GM12878 (cell line): ENCODE measurements at regions not wholly inside any gene's neighbourhood (a gene's known extent, or its start where the extent isn't known, plus 50 kb on each side); places are given as distances from the start of the nearest gene placed in this dataset.

Source experiments
- ATAC-seq: fragments of 200-7000 bp; cut with Tn5 transposase; 3 replicates; pipeline ENCODE4 v1.9.1; 2020; ENCODE audit warnings: mild to moderate bottlenecking, moderate library complexity
- BruUV-seq: library from RNA; stranded (reverse); fragments of 400-500 nt; replicated peaks from 2 replicates; lab custom pipeline; 2021; lab: Mats Ljungman, UMichigan
- CTCF ChIA-PET: fragments of 300-600 bp; sonication (Branson Sonifier 250); formaldehyde crosslinking; extraction: SDS; loops from one replicate; lab custom pipeline; 2021; ENCODE audit warnings: inconsistent platforms; lab: Yijun Ruan, JAX
- POLR2A ChIA-PET: fragments of 350-600 bp; formaldehyde crosslinking; extraction: SDS; loops from one replicate; lab custom pipeline; 2021; ENCODE audit warnings: inconsistent platforms; lab: Charles Lee
- RAD21 ChIA-PET: fragments of 300-600 bp; sonication (Branson Sonifier 250); formaldehyde crosslinking; loops from one replicate; lab custom pipeline; 2023; ENCODE audit warnings: antibody characterized with exemption; ENCODE audit not compliant: unreplicated experiment; lab: Charles Lee
- SMC1A ChIA-PET: fragments of 300-600 bp; sonication (Branson Sonifier 250); formaldehyde crosslinking; loops from one replicate; lab custom pipeline; 2023; ENCODE audit not compliant: unreplicated experiment, uncharacterized antibody; lab: Charles Lee
- DNase-seq: peaks from one replicate; pipeline ENCODE4 v3.0.0-alpha.2; 2011; ENCODE audit warnings: low read depth, low spot score
- FAIRE-seq: peaks from 3 replicates; lab custom pipeline; 2011; peaks lifted over from hg19 to GRCh38; lab: Jason Lieb, UNC
- H2AFZ ChIP-seq: 2 replicates; pipeline ENCODE4 v1.6.0; 2011; ENCODE audit warnings: low read depth, low read length, control low read depth; ENCODE audit not compliant: control insufficient read depth
- H3K27ac ChIP-seq: 2 replicates; pipeline ENCODE4 v1.5.1; 2011; ENCODE audit warnings: control low read depth; ENCODE audit not compliant: control insufficient read depth, insufficient read depth
- H3K27me3 ChIP-seq, 2 experiments: replicated peaks in 1 of 2; 2 replicates each; pipeline versions ENCODE4 v1.6.0 to v1.6.1; 2011; ENCODE audit warnings: low read length in 1 of 2; ENCODE audit not compliant: control insufficient read depth in 2 of 2, insufficient read depth in 2 of 2
- H3K36me3 ChIP-seq, 2 experiments: 2 replicates each; pipeline ENCODE4 v1.5.1; 2011; ENCODE audit warnings: low read length in 1 of 2; ENCODE audit not compliant: control insufficient read depth in 2 of 2, insufficient read depth in 2 of 2
- H3K4me1 ChIP-seq: 2 replicates; pipeline ENCODE4 v1.6.1; 2011; ENCODE audit warnings: mild to moderate bottlenecking, low read length, moderate library complexity, mixed read lengths; ENCODE audit not compliant: control insufficient read depth, insufficient read depth
- H3K4me2 ChIP-seq: 2 replicates; pipeline ENCODE4 v1.6.0; 2011; ENCODE audit warnings: control low read depth; ENCODE audit not compliant: control insufficient read depth, insufficient read depth
- H3K4me3 ChIP-seq: fragments of 200-600 bp; sonication (generic); 2 replicates; pipeline ENCODE4 v1.5.1; 2016
- H3K79me2 ChIP-seq: 2 replicates; pipeline ENCODE4 v1.6.0; 2011; ENCODE audit warnings: low read length; ENCODE audit not compliant: control insufficient read depth, insufficient read depth
- H3K9ac ChIP-seq: 2 replicates; pipeline ENCODE4 v1.8.0; 2011; ENCODE audit warnings: low read length, control low read depth, mixed read lengths; ENCODE audit not compliant: control insufficient read depth, insufficient read depth
- H3K9me3 ChIP-seq: replicated peaks from 3 replicates; pipeline ENCODE4 v1.5.1; 2011; ENCODE audit warnings: mild to moderate bottlenecking, low read length; ENCODE audit not compliant: control insufficient read depth, insufficient read depth
- H4K20me1 ChIP-seq: 2 replicates; pipeline ENCODE4 v1.6.0; 2011; ENCODE audit not compliant: control insufficient read depth, insufficient read depth
- CBFB ChIP-seq: IDR thresholded peaks from 2 replicates; pipeline ENCODE4 v1.6.1; 2016; ENCODE audit warnings: antibody characterized with exemption, low read depth
- CBX5 ChIP-seq: sonication (generic); IDR thresholded peaks from 2 replicates; pipeline ENCODE4 v1.6.1; 2016; ENCODE audit warnings: low read depth, moderate library complexity, mild to moderate bottlenecking, inconsistent platforms
- CHD2 ChIP-seq: IDR thresholded peaks from 2 replicates; pipeline ENCODE4 v1.6.1; 2011; ENCODE audit warnings: low read depth, low read length, improper control_type of control experiment, borderline replicate concordance
- JUND ChIP-seq: IDR thresholded peaks from 2 replicates; pipeline ENCODE4 v1.6.1; 2012; ENCODE audit warnings: low read depth, mild to moderate bottlenecking, low read length, improper control_type of control experiment, moderate library complexity
- LARP7 ChIP-seq: fragments of 450-650 bp; IDR thresholded peaks from 2 replicates; pipeline ENCODE4 v1.6.1; 2017; ENCODE audit warnings: mild to moderate bottlenecking
- MTA3 ChIP-seq: IDR thresholded peaks from 2 replicates; pipeline ENCODE4 v1.6.1; 2012; ENCODE audit warnings: low read length, inconsistent platforms, borderline replicate concordance
- NR2C1 ChIP-seq: fragments of 450-650 bp; IDR thresholded peaks from 2 replicates; pipeline ENCODE4 v1.6.1; 2017; ENCODE audit warnings: antibody characterized with exemption, mild to moderate bottlenecking, moderate library complexity
- PAX8 ChIP-seq: fragments of 450-650 bp; IDR thresholded peaks from 2 replicates; pipeline ENCODE4 v1.6.1; 2017; ENCODE audit warnings: mild to moderate bottlenecking, moderate library complexity
- RB1 ChIP-seq: fragments of 450-650 bp; formaldehyde crosslinking; IDR thresholded peaks from 2 replicates; pipeline ENCODE4 v1.6.1; 2017; ENCODE audit warnings: mild to moderate bottlenecking, borderline replicate concordance
- SMAD5 ChIP-seq: IDR thresholded peaks from 2 replicates; pipeline ENCODE4 v1.6.1; 2016; ENCODE audit warnings: antibody characterized with exemption, low read depth
- SREBF1 ChIP-seq: IDR thresholded peaks from 2 replicates; pipeline ENCODE4 v1.6.1; 2012; ENCODE audit warnings: mild to moderate bottlenecking, low read length
- SUZ12 ChIP-seq: fragments of 200-600 bp; sonication (generic); IDR thresholded peaks from one replicate; pipeline ENCODE4 v1.6.1; 2018; ENCODE audit warnings: antibody characterized with exemption, mild to moderate bottlenecking; ENCODE audit not compliant: unreplicated experiment
- TARDBP ChIP-seq: IDR thresholded peaks from 2 replicates; pipeline ENCODE4 v1.6.1; 2016; ENCODE audit warnings: borderline replicate concordance
- TCF3 ChIP-seq: IDR thresholded peaks from 2 replicates; pipeline ENCODE4 v1.6.1; 2012; ENCODE audit warnings: low read depth, mild to moderate bottlenecking, low read length, borderline replicate concordance; ENCODE audit not compliant: insufficient read depth
- ZNF384 ChIP-seq: IDR thresholded peaks from 2 replicates; pipeline ENCODE4 v1.6.1; 2012; ENCODE audit warnings: low read depth, mild to moderate bottlenecking, low read length, improper control_type of control experiment, borderline replicate concordance
- WGBS: methylation state at CpG from one replicate; pipeline ENCODE4 v1.1.6; 2016; ENCODE audit warnings: low lambda C conversion rate; ENCODE audit not compliant: insufficient replicate concordance, insufficient coverage; ENCODE audit errors: missing lambda C conversion rate; 5-methylcytosine and 5-hydroxymethylcytosine counted together
- in situ Hi-C: fragments of 300-500 bp; cut with MboI; formaldehyde crosslinking; loops from 9 replicates; pipeline ENCODE4 v1.14.3; 2018; ENCODE audit warnings: mixed read lengths
- intact Hi-C: fragments of 100-400 bp; cut with micrococcal nuclease; formaldehyde crosslinking; loops from one replicate; pipeline ENCODE4 v1.14.2; 2022; ENCODE audit not compliant: unreplicated experiment
- TF ChIP-seq, protein P1 (sequence below): fragments of 450-650 bp; IDR thresholded peaks from 2 replicates; pipeline ENCODE4 v1.6.1; 2016; ENCODE audit warnings: mild to moderate bottlenecking
- TF ChIP-seq, protein P2 (sequence below): fragments of 450-650 bp; IDR thresholded peaks from 2 replicates; pipeline ENCODE4 v1.6.1; 2016; ENCODE audit warnings: mild to moderate bottlenecking

DNA sequence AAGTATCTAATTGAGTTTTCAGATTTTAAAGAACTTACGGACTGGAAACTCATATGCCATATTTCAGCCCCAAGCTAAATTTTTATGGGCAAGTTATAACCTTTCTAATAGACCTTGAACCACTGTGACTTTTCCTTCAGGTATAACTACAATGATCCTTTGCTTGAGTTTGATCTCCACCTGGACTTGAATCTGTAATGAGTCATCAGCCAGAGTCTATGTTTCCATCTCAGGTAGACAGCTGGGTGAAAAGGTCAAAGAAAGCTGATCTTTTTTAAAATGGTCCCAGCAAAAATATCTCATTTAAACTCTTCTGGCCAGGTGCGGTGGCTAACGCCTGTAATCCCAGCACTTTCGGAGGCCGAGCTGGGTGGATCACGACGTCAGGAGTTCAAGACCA, 88.4 kb upstream of the SGK1 start:
- ChIA-PET POLR2A (no interaction called here), SMC1A (interaction anchor here (1.0 kb wide), 1 partner anchor 31 kb away, joined by 3 read pairs; no protein-coding TSS in a partner anchor), CTCF (no interaction called here), RAD21 (no interaction called here)
- Histone ChIP-seq H3K4me2 (no peak overlapping the region), H3K9me3 (no peaks in the 10 kb centered on the region), H3K27me3 (no peaks in the 10 kb centered on the region; a peak in 1 of 4 replicates), H4K20me1 (no peaks in the 10 kb centered on the region), H3K36me3 (no peaks in the 10 kb centered on the region), H3K4me3 (no peak overlapping the region), H2AFZ (no peak overlapping the region), H3K79me2 (no peaks in the 10 kb centered on the region), H3K9ac (no peak overlapping the region), H3K27ac (no peak overlapping the region), H3K4me1 (no peaks in the 10 kb centered on the region)
- DNase-seq (no peak), ATAC-seq (no peak), FAIRE-seq (no peak)
- 75% methylated on average over 7 of the region's 7 CpGs for WGBS
- no TSS peak for BruUV-seq
- in situ Hi-C loops (no loop called here), intact Hi-C loops (no loop called here)
- TF ChIP-seq SMAD5 (no peak), NR2C1 (no peak), LARP7 (no peak), CBX5 (no peak), SUZ12 (no peak), MTA3 (no peak), TCF3 (no peak), CHD2 (no peak), JUND (no peak), RB1 (no peak), SREBF1 (no peak), ZNF384 (no peak), PAX8 (no peak), CBFB (no peak), TARDBP (no peak)
- TF ChIP-seq, protein P1, sequence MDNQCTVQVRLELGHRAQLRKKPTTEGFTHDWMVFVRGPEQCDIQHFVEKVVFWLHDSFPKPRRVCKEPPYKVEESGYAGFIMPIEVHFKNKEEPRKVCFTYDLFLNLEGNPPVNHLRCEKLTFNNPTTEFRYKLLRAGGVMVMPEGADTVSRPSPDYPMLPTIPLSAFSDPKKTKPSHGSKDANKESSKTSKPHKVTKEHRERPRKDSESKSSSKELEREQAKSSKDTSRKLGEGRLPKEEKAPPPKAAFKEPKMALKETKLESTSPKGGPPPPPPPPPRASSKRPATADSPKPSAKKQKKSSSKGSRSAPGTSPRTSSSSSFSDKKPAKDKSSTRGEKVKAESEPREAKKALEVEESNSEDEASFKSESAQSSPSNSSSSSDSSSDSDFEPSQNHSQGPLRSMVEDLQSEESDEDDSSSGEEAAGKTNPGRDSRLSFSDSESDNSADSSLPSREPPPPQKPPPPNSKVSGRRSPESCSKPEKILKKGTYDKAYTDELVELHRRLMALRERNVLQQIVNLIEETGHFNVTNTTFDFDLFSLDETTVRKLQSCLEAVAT, result no peak
- TF ChIP-seq, protein P2, sequence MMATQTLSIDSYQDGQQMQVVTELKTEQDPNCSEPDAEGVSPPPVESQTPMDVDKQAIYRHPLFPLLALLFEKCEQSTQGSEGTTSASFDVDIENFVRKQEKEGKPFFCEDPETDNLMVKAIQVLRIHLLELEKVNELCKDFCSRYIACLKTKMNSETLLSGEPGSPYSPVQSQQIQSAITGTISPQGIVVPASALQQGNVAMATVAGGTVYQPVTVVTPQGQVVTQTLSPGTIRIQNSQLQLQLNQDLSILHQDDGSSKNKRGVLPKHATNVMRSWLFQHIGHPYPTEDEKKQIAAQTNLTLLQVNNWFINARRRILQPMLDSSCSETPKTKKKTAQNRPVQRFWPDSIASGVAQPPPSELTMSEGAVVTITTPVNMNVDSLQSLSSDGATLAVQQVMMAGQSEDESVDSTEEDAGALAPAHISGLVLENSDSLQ, result no peak
